Astrocyte of the cerebellum (primary cell): ENCODE measurements at regions not wholly inside any gene's neighbourhood (a gene's known extent, or its start where the extent isn't known, plus 50 kb on each side); places are given as distances from the start of the nearest gene placed in this dataset.

Experiments used
- DNase-seq: peaks from one replicate; pipeline ENCODE4 v3.0.0-alpha.2; 2011; ENCODE audit warnings: low read depth
- H3K4me3 ChIP-seq: 2 replicates; pipeline ENCODE4 v1.5.1; 2011; ENCODE audit warnings: mild to moderate bottlenecking, low read depth, low read length, moderate library complexity
- CTCF ChIP-seq: IDR thresholded peaks from 2 replicates; pipeline ENCODE4 v1.5.1; 2012; ENCODE audit warnings: low read length, low read depth, moderate library complexity, mild to moderate bottlenecking; ENCODE audit errors: missing control alignments
- in situ Hi-C: cut with HindIII; loops from 2 replicates; pipeline ENCODE4 v1.10.0; 2017; ENCODE audit warnings: low sequenced_read_pairs

- H3K4me3 ChIP-seq: no peak overlapping the region
- DNase-seq: no peak
- in situ Hi-C loops: no loop called here
- no peak for TF ChIP-seq CTCF
These were observed 163.3 kb upstream of the AKR1E2 start for GRCh38 chr10:4662576-4663161.

GRCh38 chr10:4661511-4662255 lies 164.3 kb upstream of the AKR1E2 start:
- no peak for TF ChIP-seq CTCF
- DNase-seq: no peak
- no peak overlapping the region for H3K4me3 ChIP-seq
- in situ Hi-C loops: no loop called here

DNA sequence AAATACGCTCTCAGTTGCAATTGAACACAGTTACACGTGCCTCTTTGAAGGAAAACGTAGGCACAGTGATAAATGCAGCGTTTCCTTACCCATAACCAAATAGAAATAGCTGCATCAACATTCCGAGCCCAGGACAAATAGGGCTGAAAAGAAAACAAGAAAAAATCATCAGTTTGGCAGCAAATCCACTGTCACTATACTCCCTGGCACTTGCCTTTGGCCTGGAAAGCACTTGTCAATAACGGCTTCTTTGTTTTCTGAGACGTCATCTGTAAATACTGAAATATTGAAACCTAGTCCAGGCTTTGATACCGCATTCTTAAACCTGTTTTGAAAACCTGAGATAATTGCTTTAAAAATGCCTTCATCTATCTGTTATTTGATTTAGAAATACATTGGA lies 167.2 kb upstream of the AKR1E2 start:
- in situ Hi-C loops: loop anchor here (5.0 kb wide), 1 partner anchor 36 kb away; no protein-coding TSS in a partner anchor
- no peak overlapping the region for H3K4me3 ChIP-seq
- no peak for TF ChIP-seq CTCF
- no peak for DNase-seq

DNA sequence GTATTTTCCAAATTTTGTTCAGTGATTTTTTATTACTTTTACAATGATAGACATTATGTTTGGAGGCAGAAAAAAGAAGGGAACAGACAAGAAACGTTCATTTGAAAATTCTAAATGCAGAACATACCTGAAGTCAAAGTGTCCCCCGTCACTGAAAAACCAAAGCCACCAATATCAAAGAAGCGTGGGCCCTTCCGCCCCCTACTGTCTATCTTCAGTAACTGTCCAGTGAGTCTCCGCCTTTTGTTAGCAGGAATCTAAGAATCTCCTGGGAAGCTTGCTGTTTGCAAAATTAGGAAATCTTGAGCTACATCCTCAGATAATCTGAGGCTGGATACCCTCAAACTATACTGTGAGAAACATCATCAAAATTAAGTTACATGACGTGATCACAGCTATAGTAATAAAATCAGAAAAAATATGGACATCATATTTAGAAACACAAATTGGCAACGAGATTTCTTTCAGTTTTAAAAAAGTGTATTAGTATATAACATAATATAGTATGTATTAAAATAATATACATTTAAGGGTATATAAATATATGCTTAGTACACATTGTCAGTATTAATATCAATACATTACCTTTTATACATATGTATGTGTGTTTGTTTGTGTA lies 169.3 kb upstream of the AKR1E2 start:
- DNase-seq: peak; percentile 65
- no peak overlapping the region for H3K4me3 ChIP-seq
- TF ChIP-seq CTCF: peak; percentile 89
- in situ Hi-C loops: loop anchor here (5.0 kb wide), 1 partner anchor 34 kb away; no protein-coding TSS in a partner anchor

GRCh38 chr10:4655879-4656278 lies 170.1 kb upstream of the AKR1E2 start:
- H3K4me3 ChIP-seq: no peak overlapping the region
- TF ChIP-seq CTCF: no peak
- in situ Hi-C loops: loop anchor here (5.0 kb wide), 1 partner anchor 34 kb away; no protein-coding TSS in a partner anchor
- no peak for DNase-seq

DNA sequence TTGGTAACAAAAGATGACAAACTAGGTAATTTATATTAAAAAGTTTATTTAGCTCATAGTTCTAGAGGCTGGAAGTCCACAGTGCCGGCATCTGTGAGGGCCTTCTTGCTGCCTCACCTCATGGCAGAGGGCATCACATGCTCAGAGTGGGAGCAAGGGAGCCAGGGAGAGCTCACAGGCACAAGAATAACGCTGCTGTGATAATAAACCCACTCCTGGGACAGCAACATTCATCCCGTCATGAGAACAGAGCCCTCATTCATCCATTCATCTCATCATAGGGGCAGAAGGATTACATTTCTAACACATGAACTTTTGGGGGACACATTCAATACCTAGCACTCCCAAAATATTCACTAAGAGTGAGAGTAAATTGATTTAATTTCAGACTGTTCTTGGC lies 170.6 kb upstream of the AKR1E2 start:
- in situ Hi-C loops: loop anchor here (5.0 kb wide), 1 partner anchor 33 kb away; no protein-coding TSS in a partner anchor
- DNase-seq: no peak
- no peak overlapping the region for H3K4me3 ChIP-seq
- no peak for TF ChIP-seq CTCF
